Large intestine (tissue), 3 donors: ENCODE measurements at regions not wholly inside any gene's neighbourhood (a gene's known extent, or its start where the extent isn't known, plus 50 kb on each side); places are given as distances from the start of the nearest gene placed in this dataset.

Experiments
- DNase-seq, 2 donors: peaks; one replicate each; pipeline versions ENCODE4 v3.0.0 to v3.0.0-alpha.2; 2013
- H3K27ac ChIP-seq: one replicate; pipeline ENCODE4 v1.5.1; 2013; ENCODE audit warnings: low read length
- H3K27me3 ChIP-seq: 2 replicates; pipeline ENCODE4 v1.6.1; 2013; ENCODE audit warnings: low read length; ENCODE audit not compliant: control insufficient read depth, insufficient read depth
- H3K36me3 ChIP-seq: 2 replicates; pipeline ENCODE4 v1.6.1; 2013; ENCODE audit warnings: low read length; ENCODE audit not compliant: control insufficient read depth, insufficient read depth
- H3K4me1 ChIP-seq: one replicate; pipeline ENCODE4 v1.6.1; 2013; ENCODE audit warnings: low read length; ENCODE audit not compliant: control insufficient read depth, insufficient read depth
- H3K4me3 ChIP-seq: one replicate; pipeline ENCODE4 v1.5.1; 2013; ENCODE audit warnings: low read length
- H3K9me3 ChIP-seq: one replicate; pipeline ENCODE4 v1.6.1; 2013; ENCODE audit warnings: mild to moderate bottlenecking, low read depth, low read length, moderate library complexity; ENCODE audit not compliant: control insufficient read depth
- WGBS: methylation state at CpG from one replicate; pipeline ENCODE4 v1.1.5; 2013; ENCODE audit warnings: low lambda C conversion rate; ENCODE audit not compliant: insufficient coverage; 5-methylcytosine and 5-hydroxymethylcytosine counted together

GRCh38 chr13:105105471-105105870 is 1430.0 kb downstream of the EFNB2 start:
- no peak overlapping the region for H3K27ac ChIP-seq
- no peaks in the 10 kb centered on the region for H3K27me3 ChIP-seq
- no peaks in the 10 kb centered on the region for H3K36me3 ChIP-seq
- DNase-seq, result no peak
- H3K9me3 ChIP-seq, result no peaks in the 10 kb centered on the region
- no peak overlapping the region for H3K4me3 ChIP-seq
- H3K4me1 ChIP-seq, result no peaks in the 10 kb centered on the region
- WGBS, result 57% methylated on average over 2 of the region's 4 CpGs

- no peaks in the 10 kb centered on the region for H3K9me3 ChIP-seq
- no peak overlapping the region for H3K27ac ChIP-seq
- no peak for DNase-seq
- no peaks in the 10 kb centered on the region for H3K36me3 ChIP-seq
- H3K4me1 ChIP-seq, result no peaks in the 10 kb centered on the region
- no peaks in the 10 kb centered on the region for H3K27me3 ChIP-seq
- no peak overlapping the region for H3K4me3 ChIP-seq
These were observed 1437.9 kb downstream of the EFNB2 start for GRCh38 chr13:105097521-105097920.

DNA sequence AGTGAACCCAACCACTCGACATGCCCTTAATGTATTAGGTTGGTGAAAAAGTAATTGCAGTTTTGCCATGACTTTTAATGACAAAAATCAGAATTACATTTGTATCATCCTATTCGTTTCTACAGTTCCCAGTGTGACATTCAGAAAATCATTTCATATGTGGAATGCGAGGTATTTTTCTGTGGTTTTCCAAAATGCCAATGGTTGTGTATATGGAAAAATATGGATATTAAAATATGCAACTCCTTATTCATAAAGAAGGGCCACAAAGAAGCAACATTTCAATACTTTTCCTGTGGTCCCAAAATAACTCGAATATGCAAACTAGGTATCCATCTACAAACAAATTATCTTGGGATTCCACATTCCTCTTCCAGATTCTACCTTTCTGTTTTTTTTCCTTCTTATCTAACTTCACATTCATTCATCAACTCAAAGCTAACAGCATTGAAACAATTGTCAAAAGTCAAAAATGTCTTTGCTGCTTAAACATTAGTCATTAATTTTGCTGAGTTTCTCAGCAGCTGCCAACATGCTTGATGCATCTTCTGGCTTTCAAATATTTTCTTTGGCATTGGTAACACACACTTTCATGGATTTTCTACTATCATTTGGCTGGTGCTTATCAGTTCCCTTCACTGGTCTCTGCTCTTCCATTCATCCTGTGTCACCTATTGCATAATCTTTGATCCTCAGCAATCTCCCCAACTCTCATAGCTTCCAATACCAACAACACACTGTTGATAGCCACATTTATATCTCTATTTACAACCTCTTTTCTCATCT is 1445.4 kb downstream of the EFNB2 start:
- H3K27ac ChIP-seq, result no peak overlapping the region
- no peak for DNase-seq
- H3K9me3 ChIP-seq, result no peaks in the 10 kb centered on the region
- H3K4me1 ChIP-seq, result no peaks in the 10 kb centered on the region
- no peaks in the 10 kb centered on the region for H3K36me3 ChIP-seq
- H3K27me3 ChIP-seq, result no peaks in the 10 kb centered on the region
- H3K4me3 ChIP-seq, result no peak overlapping the region
- 93% methylated on average over 2 of the region's 4 CpGs for WGBS

- Histone ChIP-seq H3K27ac (no peak overlapping the region), H3K4me1 (no peaks in the 10 kb centered on the region), H3K9me3 (no peaks in the 10 kb centered on the region), H3K27me3 (no peaks in the 10 kb centered on the region), H3K4me3 (no peak overlapping the region), H3K36me3 (no peaks in the 10 kb centered on the region)
- no peak for DNase-seq
- WGBS, result 73% methylated on average over 1 of the region's 4 CpGs
These were observed 1447.5 kb downstream of the EFNB2 start for GRCh38 chr13:105087945-105088344.

DNA sequence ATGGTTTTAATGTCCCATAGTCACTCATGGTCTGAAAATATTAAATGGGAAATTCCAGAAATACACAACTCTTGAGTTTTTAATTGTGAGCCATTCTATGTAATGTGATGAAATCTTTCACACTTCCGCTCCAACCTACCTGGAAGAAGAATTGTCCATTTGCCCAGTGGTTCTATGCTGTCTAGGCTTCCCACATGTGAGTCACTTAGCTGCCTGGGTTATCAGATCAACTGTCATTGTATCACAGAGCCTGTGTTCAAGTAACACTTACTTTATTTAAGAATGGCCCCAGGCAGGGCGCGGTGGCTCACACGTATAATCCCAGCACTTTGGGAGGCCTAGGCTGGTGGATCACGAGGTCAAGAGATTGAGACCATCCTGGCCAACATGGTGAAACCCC is 1450.5 kb downstream of the EFNB2 start:
- H3K4me1 ChIP-seq, result no peaks in the 10 kb centered on the region
- no peaks in the 10 kb centered on the region for H3K36me3 ChIP-seq
- H3K27ac ChIP-seq, result no peak overlapping the region
- H3K9me3 ChIP-seq, result no peaks in the 10 kb centered on the region
- DNase-seq, result no peak
- no peaks in the 10 kb centered on the region for H3K27me3 ChIP-seq
- no peak overlapping the region for H3K4me3 ChIP-seq
- no CpG with 5 or more reads among the region's 5 CpGs for WGBS

DNA sequence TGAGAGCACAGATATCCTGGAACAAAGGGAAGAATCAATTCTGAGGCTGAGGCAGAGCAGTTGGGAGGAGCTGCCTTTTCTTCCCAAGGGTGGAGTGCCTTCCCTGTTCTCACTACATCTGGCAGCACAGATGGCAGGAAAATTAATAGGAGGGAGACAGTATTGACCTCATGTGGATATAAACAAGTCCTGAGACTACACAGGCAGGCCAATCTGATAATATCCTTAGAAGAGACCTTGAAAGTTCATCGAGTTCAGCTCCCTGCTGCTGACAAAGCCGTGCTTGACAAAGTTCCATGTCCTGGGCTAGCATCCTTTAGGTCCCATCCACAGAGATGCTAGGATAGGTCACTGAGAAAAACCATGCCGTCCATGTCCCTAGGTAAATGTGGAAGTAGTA is 1451.5 kb downstream of the EFNB2 start:
- Histone ChIP-seq H3K27me3 (no peaks in the 10 kb centered on the region), H3K4me1 (no peaks in the 10 kb centered on the region), H3K4me3 (no peak overlapping the region), H3K36me3 (no peaks in the 10 kb centered on the region), H3K9me3 (no peaks in the 10 kb centered on the region), H3K27ac (no peak overlapping the region)
- WGBS, result no CpG with 5 or more reads among the region's 3 CpGs
- no peak for DNase-seq

GRCh38 chr13:105074755-105075154 is 1460.7 kb downstream of the EFNB2 start:
- Histone ChIP-seq H3K4me1 (no peaks in the 10 kb centered on the region), H3K27ac (no peak overlapping the region), H3K36me3 (no peaks in the 10 kb centered on the region), H3K9me3 (peaks cover 3% of the 10 kb centered on the region), H3K4me3 (no peak overlapping the region), H3K27me3 (no peaks in the 10 kb centered on the region)
- no peak for DNase-seq
- 100% methylated on average over 1 of the region's 2 CpGs for WGBS

DNA sequence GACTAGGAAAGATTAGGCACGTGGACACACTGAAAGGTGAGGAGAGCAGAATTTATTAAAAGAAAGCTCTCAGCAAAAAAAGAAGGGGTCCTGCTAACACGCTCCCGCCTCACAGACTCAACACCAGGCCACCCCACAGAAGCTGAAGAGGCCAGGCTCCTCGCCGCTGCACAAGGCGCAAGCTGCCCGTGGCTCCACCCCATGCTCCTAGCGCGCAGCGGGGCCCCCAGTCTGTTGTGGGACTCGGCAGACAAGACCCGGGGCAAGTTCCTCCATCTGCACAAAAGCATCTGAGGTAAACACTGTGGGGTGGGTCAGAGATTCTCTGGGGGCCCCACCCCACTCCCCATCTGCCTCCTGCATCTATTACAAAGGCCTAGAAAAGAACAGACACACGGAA is 1462.4 kb downstream of the EFNB2 start:
- Histone ChIP-seq H3K4me3 (no peak overlapping the region), H3K36me3 (no peaks in the 10 kb centered on the region), H3K27me3 (no peaks in the 10 kb centered on the region), H3K4me1 (no peaks in the 10 kb centered on the region), H3K9me3 (peaks cover 3% of the 10 kb centered on the region), H3K27ac (no peak overlapping the region)
- WGBS, result no CpG with 5 or more reads among the region's 13 CpGs
- DNase-seq, result no peak

- peaks cover 3% of the 10 kb centered on the region for H3K9me3 ChIP-seq
- WGBS, result 89% methylated on average over 1 of the region's 1 CpG
- no peak overlapping the region for H3K4me3 ChIP-seq
- no peaks in the 10 kb centered on the region for H3K36me3 ChIP-seq
- H3K27me3 ChIP-seq, result no peaks in the 10 kb centered on the region
- no peak overlapping the region for H3K27ac ChIP-seq
- no peak for DNase-seq
- H3K4me1 ChIP-seq, result no peaks in the 10 kb centered on the region
These were observed 1465.0 kb downstream of the EFNB2 start for GRCh38 chr13:105070452-105070851.

DNA sequence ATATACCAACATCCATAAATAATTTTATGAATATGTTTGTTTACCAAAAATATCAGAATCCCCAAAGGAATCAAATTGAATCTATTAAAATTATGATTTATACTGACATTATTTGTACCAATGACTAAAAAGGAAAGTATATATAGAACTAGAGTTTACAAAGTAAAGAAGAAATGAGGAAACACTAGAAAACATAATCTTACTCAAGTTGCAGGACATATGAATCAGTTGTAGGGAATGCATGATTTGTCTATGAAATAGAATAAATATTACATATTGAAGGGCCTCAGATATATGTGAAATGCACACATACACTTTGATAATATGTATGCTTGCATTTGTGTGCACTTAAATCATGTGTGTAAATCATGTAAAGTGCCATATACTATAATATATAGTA is 1466.4 kb downstream of the EFNB2 start:
- DNase-seq, result no peak
- no peak overlapping the region for H3K4me3 ChIP-seq
- H3K36me3 ChIP-seq, result no peaks in the 10 kb centered on the region
- H3K9me3 ChIP-seq, result peaks cover 3% of the 10 kb centered on the region
- H3K4me1 ChIP-seq, result no peaks in the 10 kb centered on the region
- no peaks in the 10 kb centered on the region for H3K27me3 ChIP-seq
- no peak overlapping the region for H3K27ac ChIP-seq

GRCh38 chr13:105063676-105064075 is 1471.8 kb downstream of the EFNB2 start:
- H3K27me3 ChIP-seq, result no peaks in the 10 kb centered on the region
- H3K4me3 ChIP-seq, result no peak overlapping the region
- H3K36me3 ChIP-seq, result no peaks in the 10 kb centered on the region
- no peaks in the 10 kb centered on the region for H3K9me3 ChIP-seq
- DNase-seq, result no peak
- no peak overlapping the region for H3K27ac ChIP-seq
- 100% methylated on average over 2 of the region's 5 CpGs for WGBS
- H3K4me1 ChIP-seq, result no peaks in the 10 kb centered on the region
